ENCODE measurements at regions not wholly inside any gene's neighbourhood (a gene's known extent, or its start where the extent isn't known, plus 50 kb on each side); places are given as distances from the start of the nearest gene placed in this dataset.

GRCh38 chr12:67742461-67742860 lies 93.9 kb downstream of the DYRK2 start:
- H3K36me3 ChIP-seq (ENCODE audit: control insufficient read depth in 4 of 4, insufficient read depth in 4 of 4, low read length in 4 of 4) = no peaks in the 10 kb centered on the region
- no peak for ATAC-seq (ENCODE audit: insufficient read depth, low FRiP score)
- H3K27me3 ChIP-seq (ENCODE audit: control insufficient read depth in 3 of 3, insufficient read depth in 3 of 3, low read length in 2 of 3) = no peaks in the 10 kb centered on the region
- no peak overlapping the region for H3K4me3 ChIP-seq
- H3K9ac ChIP-seq (ENCODE audit: insufficient read depth in 1 of 2, low read length in 2 of 2) = no peak overlapping the region
- TF ChIP-seq CTCF (IDR thresholded peaks at IDR 0.05; ENCODE audit: control extremely low read depth, extremely low read depth) = no peak
- DNase-seq = no peak
- no peaks in the 10 kb centered on the region for H3K9me3 ChIP-seq (ENCODE audit: control insufficient read depth in 4 of 4, insufficient read depth in 3 of 4, low read length in 3 of 4)
- no peaks in the 10 kb centered on the region for H3K4me1 ChIP-seq (ENCODE audit: control insufficient read depth in 5 of 5, insufficient read depth in 5 of 5, low read length in 5 of 5)
- WGBS, 2 donors = 36 to 42% methylated on average over 1 of the region's 1 CpG
- no peak overlapping the region for H3K27ac ChIP-seq (ENCODE audit: low read depth in 1 of 2, low read length in 1 of 2)

- no peak for ATAC-seq (ENCODE audit: insufficient read depth, low FRiP score)
- no peak overlapping the region for H3K9ac ChIP-seq (ENCODE audit: insufficient read depth in 1 of 2, low read length in 2 of 2)
- TF ChIP-seq CTCF (IDR thresholded peaks at IDR 0.05; ENCODE audit: control extremely low read depth, extremely low read depth) = no peak
- no peak overlapping the region for H3K27ac ChIP-seq (ENCODE audit: low read depth in 1 of 2, low read length in 1 of 2)
- H3K9me3 ChIP-seq (ENCODE audit: control insufficient read depth in 4 of 4, insufficient read depth in 3 of 4, low read length in 3 of 4) = no peaks in the 10 kb centered on the region
- DNase-seq = no peak
- no peaks in the 10 kb centered on the region for H3K27me3 ChIP-seq (ENCODE audit: control insufficient read depth in 3 of 3, insufficient read depth in 3 of 3, low read length in 2 of 3)
- no peak overlapping the region for H3K4me3 ChIP-seq
- H3K4me1 ChIP-seq (ENCODE audit: control insufficient read depth in 5 of 5, insufficient read depth in 5 of 5, low read length in 5 of 5) = peaks cover 0 to 4% (median 0%) of the 10 kb centered on the region in 5 donors
- H3K36me3 ChIP-seq (ENCODE audit: control insufficient read depth in 4 of 4, insufficient read depth in 4 of 4, low read length in 4 of 4) = no peaks in the 10 kb centered on the region
- 89 to 92% methylated on average over 2 of the region's 2 CpGs for WGBS, 2 donors
Measured at GRCh38 chr12:67747869-67748742, 99.6 kb downstream of the DYRK2 start.

GRCh38 chr12:67748743-67749040 lies 100.1 kb downstream of the DYRK2 start:
- Histone ChIP-seq H3K36me3 (ENCODE audit: control insufficient read depth in 4 of 4, insufficient read depth in 4 of 4, low read length in 4 of 4) (no peaks in the 10 kb centered on the region), H3K9me3 (ENCODE audit: control insufficient read depth in 4 of 4, insufficient read depth in 3 of 4, low read length in 3 of 4) (no peaks in the 10 kb centered on the region), H3K27ac (ENCODE audit: low read depth in 1 of 2, low read length in 1 of 2) (no peak overlapping the region), H3K27me3 (ENCODE audit: control insufficient read depth in 3 of 3, insufficient read depth in 3 of 3, low read length in 2 of 3) (no peaks in the 10 kb centered on the region), H3K4me3 (no peak overlapping the region), H3K4me1 (ENCODE audit: control insufficient read depth in 5 of 5, insufficient read depth in 5 of 5, low read length in 5 of 5) (peaks cover 0 to 4% (median 0%) of the 10 kb centered on the region in 5 donors), H3K9ac (ENCODE audit: insufficient read depth in 1 of 2, low read length in 2 of 2) (no peak overlapping the region)
- ATAC-seq (ENCODE audit: insufficient read depth, low FRiP score) (no peak), DNase-seq (no peak)
- no peak for TF ChIP-seq CTCF (IDR thresholded peaks at IDR 0.05; ENCODE audit: control extremely low read depth, extremely low read depth)
- 89 to 92% methylated on average over 1 of the region's 1 CpG for WGBS, 2 donors
